HCT116 (cell line): ENCODE measurements at regions not wholly inside any gene's neighbourhood (a gene's known extent, or its start where the extent isn't known, plus 50 kb on each side); places are given as distances from the start of the nearest gene placed in this dataset.

Experiments
- ATAC-seq: fragments of 200-7000 bp; cut with Tn5 transposase; 2 replicates; pipeline ENCODE4 v1.9.1; 2020; ENCODE audit warnings: mild to moderate bottlenecking, moderate library complexity
- BruUV-seq: library from RNA; stranded (reverse); fragments of 400-500 nt; replicated peaks from 2 replicates; lab custom pipeline; 2021; lab: Mats Ljungman, UMichigan
- CTCF ChIA-PET: fragments of 300-600 bp; sonication (Branson Sonifier 250); formaldehyde crosslinking; loops from one replicate; lab custom pipeline; 2021; ENCODE audit warnings: antibody characterized with exemption; lab: Charles Lee
- POLR2A ChIA-PET: fragments of 300-600, 350-600 bp; sonication (Branson Sonifier 250); formaldehyde crosslinking; loops from one replicate; lab custom pipeline; 2021; ENCODE audit warnings: antibody characterized with exemption; lab: Charles Lee
- RAD21 ChIA-PET, 2 experiments: fragments of 300-600 bp; sonication (Branson Sonifier 250); formaldehyde crosslinking; loops; one replicate each; lab custom pipeline; 2023; ENCODE audit warnings: low total read pairs in 2 of 2; ENCODE audit not compliant: uncharacterized antibody in 2 of 2, unreplicated experiment in 2 of 2, low non-redundant PET in 1 of 2; lab: Charles Lee
- DNase-seq: peaks from one replicate; pipeline ENCODE4 v3.0.0-alpha.2; 2010; ENCODE audit warnings: low read depth, low spot score
- H2AFZ ChIP-seq: fragments of 200-600 bp; shearing (Covaris generic), sonication (generic); 2 replicates; pipeline ENCODE4 v1.6.1; 2017; ENCODE audit warnings: low read depth, mixed run types, mixed read lengths, antibody characterized with exemption, low read length; ENCODE audit not compliant: poor library complexity, severe bottlenecking
- H3K27ac ChIP-seq: 2 replicates; pipeline ENCODE4 v1.5.1; 2012; ENCODE audit warnings: low read depth, low read length
- H3K27me3 ChIP-seq: fragments of 200-600 bp; sonication (generic); 2 replicates; pipeline ENCODE4 v1.6.1; 2016; ENCODE audit warnings: mixed run types, low read length, mixed read lengths; ENCODE audit not compliant: insufficient read depth
- H3K36me3 ChIP-seq, 2 experiments: fragments of 200-500 bp in 1 of 2; fragments of 200-600 bp in 1 of 2; sonication (Bioruptor generic) in 1 of 2; sonication (generic) in 1 of 2; 2 replicates each; pipeline versions ENCODE4 v1.5.1 to v1.6.1; 2014 to 2016; ENCODE audit warnings: low read length in 2 of 2, inconsistent platforms in 1 of 2, mixed read lengths in 1 of 2, mixed run types in 1 of 2; ENCODE audit not compliant: insufficient read depth in 2 of 2, control insufficient read depth in 1 of 2
- H3K4me1 ChIP-seq, 2 experiments: fragments of 200-600 bp in 1 of 2; sonication (generic) in 1 of 2; 2 replicates each; pipeline versions ENCODE4 v1.5.1 to v1.6.1; 2012 to 2017; ENCODE audit warnings: low read length in 2 of 2, inconsistent platforms in 1 of 2, mild to moderate bottlenecking in 1 of 2, mixed read lengths in 1 of 2, mixed run types in 1 of 2, moderate library complexity in 1 of 2; ENCODE audit not compliant: insufficient read depth in 2 of 2, control insufficient read depth in 1 of 2
- H3K4me2 ChIP-seq: fragments of 200-600 bp; sonication (generic); 2 replicates; pipeline ENCODE4 v1.6.1; 2017; ENCODE audit warnings: mixed run types, low read length, mixed read lengths
- H3K4me3 ChIP-seq, 2 experiments: fragments of 200-600 bp in 1 of 2; sonication (generic) in 1 of 2; replicated peaks in 1 of 2; 2 replicates each; pipeline ENCODE4 v1.5.1; 2011 to 2016; ENCODE audit warnings: low read length in 2 of 2, control low read depth in 1 of 2, low read depth in 1 of 2, mild to moderate bottlenecking in 1 of 2, mixed read lengths in 1 of 2, mixed run types in 1 of 2
- H3K79me2 ChIP-seq: fragments of 200-600 bp; sonication (generic); 2 replicates; pipeline ENCODE4 v1.6.1; 2017; ENCODE audit warnings: mild to moderate bottlenecking, mixed run types, low read length, moderate library complexity, mixed read lengths; ENCODE audit not compliant: insufficient read depth
- H3K9ac ChIP-seq: fragments of 200-600 bp; sonication (generic); 2 replicates; pipeline ENCODE4 v1.6.1; 2016; ENCODE audit warnings: low read length, mixed read lengths
- H3K9me2 ChIP-seq: fragments of 200-600 bp; sonication (generic), shearing (Covaris generic); 2 replicates; pipeline ENCODE4 v1.6.1; 2017; ENCODE audit warnings: mixed run types, mild to moderate bottlenecking, moderate library complexity; ENCODE audit not compliant: insufficient read depth
- H3K9me3 ChIP-seq, 2 experiments: fragments of 200-500 bp in 1 of 2; fragments of 200-600 bp in 1 of 2; sonication (Bioruptor generic) in 1 of 2; sonication (generic) in 1 of 2; 2 replicates each; pipeline ENCODE4 v1.6.1; 2014 to 2017; ENCODE audit warnings: low read length in 2 of 2, mixed read lengths in 2 of 2, inconsistent platforms in 1 of 2, low read depth in 1 of 2, mild to moderate bottlenecking in 1 of 2, mixed run types in 1 of 2, moderate library complexity in 1 of 2; ENCODE audit not compliant: control insufficient read depth in 1 of 2, insufficient read depth in 1 of 2
- H4K20me1 ChIP-seq: fragments of 200-600 bp; sonication (generic), shearing (Covaris generic); 2 replicates; pipeline ENCODE4 v1.6.1; 2017; ENCODE audit warnings: mixed run types, mild to moderate bottlenecking, moderate library complexity; ENCODE audit not compliant: insufficient read depth
- CBX3 ChIP-seq: IDR thresholded peaks from 2 replicates; pipeline ENCODE4 v1.6.1; 2012; ENCODE audit warnings: low read depth
- EGR1 ChIP-seq: IDR thresholded peaks from 2 replicates; pipeline ENCODE4 v1.6.1; 2012; ENCODE audit warnings: low read depth
- ELF1 ChIP-seq: IDR thresholded peaks from 2 replicates; pipeline ENCODE4 v1.6.1; 2012; ENCODE audit warnings: low read depth, borderline replicate concordance
- FOSL1 ChIP-seq: IDR thresholded peaks from 2 replicates; pipeline ENCODE4 v1.6.1; 2012; ENCODE audit warnings: low read depth
- JUND ChIP-seq: IDR thresholded peaks from 2 replicates; pipeline ENCODE4 v1.6.1; 2012
- POLR2A ChIP-seq: IDR thresholded peaks from 2 replicates; pipeline ENCODE4 v1.7.0; 2011; ENCODE audit warnings: borderline replicate concordance; ENCODE audit not compliant: insufficient read depth, insufficient read length; ENCODE audit errors: extremely low read depth
- RAD21 ChIP-seq: IDR thresholded peaks from 2 replicates; pipeline ENCODE4 v1.6.1; 2012; ENCODE audit warnings: low read depth, mild to moderate bottlenecking
- SIN3A ChIP-seq: IDR thresholded peaks from 2 replicates; pipeline ENCODE4 v1.6.1; 2012; ENCODE audit warnings: low read depth
- SP1 ChIP-seq: IDR thresholded peaks from 2 replicates; pipeline ENCODE4 v1.6.1; 2012; ENCODE audit warnings: low read depth
- SRF ChIP-seq: IDR thresholded peaks from 2 replicates; pipeline ENCODE4 v1.6.1; 2012; ENCODE audit warnings: low read depth
- TCF7L2 ChIP-seq: IDR thresholded peaks from 2 replicates; pipeline ENCODE4 v1.7.0; 2011; ENCODE audit warnings: borderline replicate concordance, inconsistent platforms; ENCODE audit not compliant: insufficient read depth, insufficient read length; ENCODE audit errors: extremely low read depth
- YY1 ChIP-seq: IDR thresholded peaks from 2 replicates; pipeline ENCODE4 v1.6.1; 2011; ENCODE audit warnings: low read length, low read depth, moderate library complexity, mild to moderate bottlenecking; ENCODE audit not compliant: insufficient replicate concordance; ENCODE audit errors: extremely low read depth
- ZBTB33 ChIP-seq: IDR thresholded peaks from 2 replicates; pipeline ENCODE4 v1.6.1; 2011; ENCODE audit warnings: mild to moderate bottlenecking, low read length, moderate library complexity; ENCODE audit not compliant: insufficient replicate concordance; ENCODE audit errors: extremely low read depth
- ZFX ChIP-seq: fragments of 450-650 bp; IDR thresholded peaks from 2 replicates; pipeline ENCODE4 v1.6.1; 2017
- ZNF274 ChIP-seq: fragments of 200-500 bp; sonication (Bioruptor generic); IDR thresholded peaks from 2 replicates; pipeline ENCODE4 v1.6.1; 2014; ENCODE audit warnings: mild to moderate bottlenecking, low read depth, low read length, inconsistent platforms
- intact Hi-C: fragments of 100-400 bp; cut with micrococcal nuclease; formaldehyde crosslinking; loops from 2 replicates; pipeline ENCODE4 v1.10.0; 2022
- TF ChIP-seq, protein P1 (sequence below): IDR thresholded peaks from 2 replicates; pipeline ENCODE4 v1.6.1; 2012; ENCODE audit warnings: low read depth
- TF ChIP-seq, protein P2 (sequence below): IDR thresholded peaks from 2 replicates; pipeline ENCODE4 v1.6.1; 2012

GRCh38 chr3:76039431-76039830, 254.1 kb upstream of the ZNF717 start:
- RAD21 ChIA-PET = no interaction called here
- Histone ChIP-seq H3K4me1 (no peaks in the 10 kb centered on the region), H3K36me3 (no peaks in the 10 kb centered on the region), H3K9ac (no peak overlapping the region), H4K20me1 (no peaks in the 10 kb centered on the region), H3K27me3 (no peaks in the 10 kb centered on the region), H3K4me2 (no peak overlapping the region), H2AFZ (no peak overlapping the region), H3K4me3 (no peak overlapping the region), H3K9me2 (no peaks in the 10 kb centered on the region), H3K79me2 (no peaks in the 10 kb centered on the region), H3K9me3 (peaks cover 13 to 20% of the 10 kb centered on the region in 2 experiments), H3K27ac (no peak overlapping the region)
- no peak for TF ChIP-seq SRF
- TF ChIP-seq, protein P1, sequence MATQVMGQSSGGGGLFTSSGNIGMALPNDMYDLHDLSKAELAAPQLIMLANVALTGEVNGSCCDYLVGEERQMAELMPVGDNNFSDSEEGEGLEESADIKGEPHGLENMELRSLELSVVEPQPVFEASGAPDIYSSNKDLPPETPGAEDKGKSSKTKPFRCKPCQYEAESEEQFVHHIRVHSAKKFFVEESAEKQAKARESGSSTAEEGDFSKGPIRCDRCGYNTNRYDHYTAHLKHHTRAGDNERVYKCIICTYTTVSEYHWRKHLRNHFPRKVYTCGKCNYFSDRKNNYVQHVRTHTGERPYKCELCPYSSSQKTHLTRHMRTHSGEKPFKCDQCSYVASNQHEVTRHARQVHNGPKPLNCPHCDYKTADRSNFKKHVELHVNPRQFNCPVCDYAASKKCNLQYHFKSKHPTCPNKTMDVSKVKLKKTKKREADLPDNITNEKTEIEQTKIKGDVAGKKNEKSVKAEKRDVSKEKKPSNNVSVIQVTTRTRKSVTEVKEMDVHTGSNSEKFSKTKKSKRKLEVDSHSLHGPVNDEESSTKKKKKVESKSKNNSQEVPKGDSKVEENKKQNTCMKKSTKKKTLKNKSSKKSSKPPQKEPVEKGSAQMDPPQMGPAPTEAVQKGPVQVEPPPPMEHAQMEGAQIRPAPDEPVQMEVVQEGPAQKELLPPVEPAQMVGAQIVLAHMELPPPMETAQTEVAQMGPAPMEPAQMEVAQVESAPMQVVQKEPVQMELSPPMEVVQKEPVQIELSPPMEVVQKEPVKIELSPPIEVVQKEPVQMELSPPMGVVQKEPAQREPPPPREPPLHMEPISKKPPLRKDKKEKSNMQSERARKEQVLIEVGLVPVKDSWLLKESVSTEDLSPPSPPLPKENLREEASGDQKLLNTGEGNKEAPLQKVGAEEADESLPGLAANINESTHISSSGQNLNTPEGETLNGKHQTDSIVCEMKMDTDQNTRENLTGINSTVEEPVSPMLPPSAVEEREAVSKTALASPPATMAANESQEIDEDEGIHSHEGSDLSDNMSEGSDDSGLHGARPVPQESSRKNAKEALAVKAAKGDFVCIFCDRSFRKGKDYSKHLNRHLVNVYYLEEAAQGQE = no peak
- no peak for TF ChIP-seq YY1
- DNase-seq (no peak), ATAC-seq (no peak)
- CTCF ChIA-PET = no interaction called here
- BruUV-seq = no TSS peak
- POLR2A ChIA-PET = no interaction called here
- intact Hi-C loops = no loop called here

GRCh38 chr3:76040946-76041345, 255.6 kb upstream of the ZNF717 start:
- H3K4me2 ChIP-seq = no peak overlapping the region
- RAD21 ChIA-PET = no interaction called here
- no peak overlapping the region for H2AFZ ChIP-seq
- DNase-seq = no peak
- POLR2A ChIA-PET = no interaction called here
- H3K36me3 ChIP-seq = no peaks in the 10 kb centered on the region
- no peaks in the 10 kb centered on the region for H4K20me1 ChIP-seq
- H3K4me3 ChIP-seq = no peak overlapping the region
- CTCF ChIA-PET = no interaction called here
- H3K4me1 ChIP-seq = no peaks in the 10 kb centered on the region
- H3K9ac ChIP-seq = no peak overlapping the region
- H3K27me3 ChIP-seq = no peaks in the 10 kb centered on the region
- no peak overlapping the region for H3K27ac ChIP-seq
- intact Hi-C loops = no loop called here
- H3K9me3 ChIP-seq = peaks cover 7 to 18% of the 10 kb centered on the region in 2 experiments
- ATAC-seq = no peak
- H3K9me2 ChIP-seq = no peaks in the 10 kb centered on the region
- no TSS peak for BruUV-seq
- H3K79me2 ChIP-seq = no peaks in the 10 kb centered on the region
- no peak for TF ChIP-seq FOSL1
- no peak for TF ChIP-seq ZNF274
- no peak for TF ChIP-seq ELF1
- no peak for TF ChIP-seq RAD21
- TF ChIP-seq ZBTB33 = no peak
- no peak for TF ChIP-seq SP1
- TF ChIP-seq EGR1 = no peak
- TF ChIP-seq POLR2A = no peak
- no peak for TF ChIP-seq JUND
- no peak for TF ChIP-seq TCF7L2
- TF ChIP-seq CBX3 = no peak
- no peak for TF ChIP-seq YY1
- TF ChIP-seq SIN3A = no peak
- TF ChIP-seq, protein P2, sequence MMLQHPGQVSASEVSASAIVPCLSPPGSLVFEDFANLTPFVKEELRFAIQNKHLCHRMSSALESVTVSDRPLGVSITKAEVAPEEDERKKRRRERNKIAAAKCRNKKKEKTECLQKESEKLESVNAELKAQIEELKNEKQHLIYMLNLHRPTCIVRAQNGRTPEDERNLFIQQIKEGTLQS = no peak
- TF ChIP-seq ZFX = no peak
- TF ChIP-seq SRF = no peak
